ENCODE measurements at regions not wholly inside any gene's neighbourhood (a gene's known extent, or its start where the extent isn't known, plus 50 kb on each side); places are given as distances from the start of the nearest gene placed in this dataset.
"Not testable (repeated sequence)": the region's sequence is repeated elsewhere in the genome, so short reads cannot be mapped to it uniquely, and the experiment has no call there.

- DNase-seq: no peak
Measured at GRCh38 chr10:30197186-30197585, 137.8 kb upstream of the JCAD start.

GRCh38 chr10:30196559-30196958, 137.2 kb upstream of the JCAD start:
- DNase-seq: not testable (repeated sequence)

- DNase-seq: no peak
Measured at GRCh38 chr10:30192846-30193608, 133.6 kb upstream of the JCAD start.

GRCh38 chr10:30190577-30191552, 131.5 kb upstream of the JCAD start:
- no peak for DNase-seq

GRCh38 chr10:30189238-30189580, 129.8 kb upstream of the JCAD start:
- DNase-seq: no peak

- peak in 1 of 3 donors; percentile 26 for DNase-seq
Measured at GRCh38 chr10:30188556-30189237, 129.3 kb upstream of the JCAD start.

- DNase-seq: peak in 1 of 3 donors; percentile 31
Measured at GRCh38 chr10:30188101-30188500, 128.7 kb upstream of the JCAD start.

- no peak for DNase-seq
Measured at GRCh38 chr10:30187010-30187409, 127.6 kb upstream of the JCAD start.

GRCh38 chr10:30186371-30186875, 127.0 kb upstream of the JCAD start:
- DNase-seq: peak in 1 of 3 donors; percentile 47

- peak in 1 of 3 donors; percentile 78 for DNase-seq
Measured at GRCh38 chr10:30185916-30186315, 126.5 kb upstream of the JCAD start.

- DNase-seq: no peak
Measured at GRCh38 chr10:30185341-30185740, 126.0 kb upstream of the JCAD start.

- peak in 1 of 3 donors; percentile 29 for DNase-seq
Measured at GRCh38 chr10:30184397-30185033, 125.1 kb upstream of the JCAD start.

- no peak for DNase-seq
Measured at GRCh38 chr10:30183055-30183402, 123.6 kb upstream of the JCAD start.

GRCh38 chr10:30182191-30183054, 123.0 kb upstream of the JCAD start:
- DNase-seq: peak; percentile 81 to 95 (median 89)

- DNase-seq: peak in 2 of 3 donors; percentile 57 to 81
Measured at GRCh38 chr10:30178356-30178964, 119.1 kb upstream of the JCAD start.

GRCh38 chr10:30176776-30177533, 117.6 kb upstream of the JCAD start:
- no peak for DNase-seq

- DNase-seq: peak in 1 of 3 donors; percentile 64
Measured at GRCh38 chr10:30176182-30176581, 116.8 kb upstream of the JCAD start.

GRCh38 chr10:30172673-30173072, 113.3 kb upstream of the JCAD start:
- no peak for DNase-seq

GRCh38 chr10:30172091-30172490, 112.7 kb upstream of the JCAD start:
- no peak for DNase-seq

Measured in muscle of back (tissue), 3 donors.